ENCODE measurements at regions not wholly inside any gene's neighbourhood (a gene's known extent, or its start where the extent isn't known, plus 50 kb on each side); places are given as distances from the start of the nearest gene placed in this dataset.
A peak's percentile ranks its signal among the peaks of the same experiment; 100 is the strongest.

DNA sequence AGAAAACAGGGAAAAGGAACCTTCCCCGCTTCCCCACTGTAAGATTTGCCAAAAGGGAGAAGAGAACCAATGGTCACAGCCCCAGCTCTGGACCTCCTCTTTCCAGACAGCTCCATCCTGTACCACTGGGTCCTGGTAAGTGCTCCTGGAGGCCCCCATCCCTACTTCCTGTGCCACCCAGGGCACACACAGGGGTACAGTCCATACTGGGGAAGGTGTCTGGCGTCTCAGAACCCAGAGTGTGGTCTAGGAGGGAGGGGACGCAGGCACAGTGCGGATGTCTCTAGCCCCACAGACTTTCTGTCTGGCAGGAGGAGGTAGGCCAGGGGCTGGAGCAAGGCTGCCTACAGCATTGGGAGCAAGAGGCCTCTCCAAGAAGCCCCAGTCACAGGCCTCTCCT, 213.3 kb upstream of the IGFBP3 start:
- WGBS, 2 experiments (ENCODE audit: extremely low coverage in 2 of 2, insufficient read length in 1 of 2), result no CpG with 5 or more reads among the region's 4 CpGs
- no peaks in the 10 kb centered on the region for H4K20me1 ChIP-seq (ENCODE audit: insufficient read depth, low read length)
- H2BK20ac ChIP-seq (ENCODE audit: low read depth, low read length), result no peak overlapping the region
- no peaks in the 10 kb centered on the region for H3K27me3 ChIP-seq (ENCODE audit: control insufficient read depth, insufficient read depth, low read length)
- H4K8ac ChIP-seq (ENCODE audit: low read depth in 2 of 2, low read length in 2 of 2), result no peak overlapping the region; a peak in 1 of 4 replicates
- no peaks in the 10 kb centered on the region for H3K9me3 ChIP-seq (ENCODE audit: control insufficient read depth, insufficient read depth, low read length)
- H3K56ac ChIP-seq (ENCODE audit: extremely low read depth, insufficient read depth, low read length), result no peak overlapping the region
- no peak overlapping the region for H3K9ac ChIP-seq (ENCODE audit: low read depth, low read length)
- H4K5ac ChIP-seq (ENCODE audit: low read depth, low read length), result peak overlapping the region; percentile 52; the same call in 1 of the 2 replicates
- no peak for DNase-seq
- no peak overlapping the region; the same call in 1 of the 2 replicates for H3K18ac ChIP-seq (ENCODE audit: low read depth, low read length)
- H3K23ac ChIP-seq (ENCODE audit: low read depth, low read length), result no peak overlapping the region
- H3K79me1 ChIP-seq (ENCODE audit: low read depth in 1 of 2, low read length in 2 of 2), result no peaks in the 10 kb centered on the region
- peaks cover 8% of the 10 kb centered on the region for H3K9me1 ChIP-seq (ENCODE audit: insufficient read depth, low read length)
- H3K36me3 ChIP-seq (ENCODE audit: control insufficient read depth, insufficient read depth, low read length), result no peaks in the 10 kb centered on the region
- H3K4me1 ChIP-seq (ENCODE audit: control insufficient read depth, insufficient read depth, low read length), result peaks cover 7% of the 10 kb centered on the region
- POLR2A ChIA-PET (ENCODE audit: unreplicated experiment), result no interaction called here
- in situ Hi-C loops (cut with MboI; ENCODE audit: low sequenced_read_pairs), result no loop called here
- H3K4me2 ChIP-seq (ENCODE audit: low read depth, low read length), result no peak overlapping the region
- BruUV-seq (replicated peaks), result no TSS peak
- CTCF ChIA-PET, result no interaction called here
- H2AK5ac ChIP-seq (ENCODE audit: low read depth, low read length), result no peak overlapping the region; the same call in 1 of the 2 replicates
- intact Hi-C loops (cut with micrococcal nuclease), result no loop called here
- dilution Hi-C loops (cut with HindIII; ENCODE audit: low sequenced_read_pairs, unreplicated experiment), result no loop called here
- H2AK9ac ChIP-seq (replicated peaks; ENCODE audit: low read depth, low read length, poor library complexity), result peak overlapping the region; percentile 44
- no peak overlapping the region for H2AFZ ChIP-seq (replicated peaks; ENCODE audit: low read length, poor library complexity)
- peak overlapping the region; percentile 42 for H3K4ac ChIP-seq (ENCODE audit: low read depth, low read length)
- ATAC-seq (ENCODE audit: low read depth), result no peak
- H3K27ac ChIP-seq (ENCODE audit: insufficient read depth, low read length), result no peak overlapping the region
- H4K91ac ChIP-seq (ENCODE audit: insufficient read depth, low read depth, low read length), result peak overlapping the region; percentile 46; the same call in 1 of the 2 replicates
- no peak overlapping the region for H3K4me3 ChIP-seq (ENCODE audit: insufficient read depth, low read depth, low read length)
- H2BK5ac ChIP-seq (ENCODE audit: low read depth, low read length, poor library complexity, severe bottlenecking), result no peak overlapping the region
- TF ChIP-seq FOS (IDR thresholded peaks at IDR 0.05; ENCODE audit: low read depth, low read length), result no peak
- H2BK120ac ChIP-seq (ENCODE audit: low read depth, low read length), result peak overlapping the region; percentile 62
- H3K14ac ChIP-seq (replicated peaks; ENCODE audit: low read depth, low read length), result no peak overlapping the region
- no peak overlapping the region for H2BK15ac ChIP-seq (ENCODE audit: low read depth, low read length)

Measured in IMR-90 (cell line).